ENCODE measurements at regions not wholly inside any gene's neighbourhood (a gene's known extent, or its start where the extent isn't known, plus 50 kb on each side); places are given as distances from the start of the nearest gene placed in this dataset.

DNA sequence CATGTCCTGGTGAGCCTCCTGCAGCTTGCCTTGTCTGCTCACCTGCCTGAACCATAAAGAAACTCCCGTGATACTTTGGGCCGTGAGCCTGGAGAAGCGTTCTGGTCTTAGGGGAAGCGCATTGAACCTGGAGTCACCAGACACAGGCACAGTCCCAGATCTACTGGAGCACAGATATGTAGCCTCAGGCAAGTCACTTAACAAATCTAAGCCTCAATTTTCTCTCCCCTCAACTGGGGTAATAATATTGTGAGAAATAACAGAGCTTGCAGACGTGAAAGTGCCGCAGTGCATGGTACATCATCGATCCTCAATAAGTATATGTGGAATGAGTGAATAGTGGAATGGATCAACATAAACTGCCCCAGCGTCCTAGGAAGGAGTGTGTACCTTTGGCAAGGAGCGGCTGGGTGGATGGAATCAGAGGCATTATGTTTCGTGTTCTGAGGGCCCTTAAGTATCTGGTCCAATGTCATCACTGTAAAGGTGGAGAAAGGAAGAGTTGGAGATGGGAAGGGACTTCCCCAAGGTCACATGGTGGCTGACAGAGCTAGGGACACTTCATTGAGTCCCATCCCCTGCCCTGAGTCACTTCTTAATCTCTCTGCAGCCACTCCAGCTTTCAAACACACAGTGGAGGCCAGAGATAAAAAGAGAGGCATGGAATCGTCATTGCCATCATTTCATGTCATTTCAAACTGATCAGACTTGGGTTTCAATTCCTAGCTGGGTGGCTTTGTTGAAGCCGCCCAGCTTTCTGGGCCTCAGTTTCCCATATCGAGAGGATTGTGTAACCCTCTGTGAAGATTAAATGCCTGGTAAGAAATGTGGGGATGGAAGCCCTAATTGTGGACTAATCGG, 172.4 kb downstream of the DDX1 start:
- Histone ChIP-seq H4K20me1 (ENCODE audit: insufficient read depth, low read length) (no peaks in the 10 kb centered on the region), H3K4me3 (ENCODE audit: insufficient read depth, low read depth, low read length) (no peak overlapping the region), H3K9me3 (ENCODE audit: insufficient read depth, low read depth, low read length) (no peaks in the 10 kb centered on the region), H3K36me3 (ENCODE audit: insufficient read depth, low read length) (no peaks in the 10 kb centered on the region), H3K9ac (ENCODE audit: low read length) (no peak overlapping the region), H3K27ac (ENCODE audit: low read depth, low read length) (no peak overlapping the region), H3K79me2 (ENCODE audit: insufficient read depth, low read length) (no peaks in the 10 kb centered on the region), H3K27me3 (ENCODE audit: insufficient read depth, low read length) (no peaks in the 10 kb centered on the region), H3K4me1 (ENCODE audit: insufficient read depth, low read length) (no peaks in the 10 kb centered on the region), H3K4me2 (ENCODE audit: low read length) (no peak overlapping the region), H2AFZ (ENCODE audit: low read depth, low read length) (no peak overlapping the region)
- FAIRE-seq (no peak), DNase-seq (ENCODE audit: low read depth) (no peak)
- Mint-ChIP-seq H3K27ac (ENCODE audit: unreplicated experiment) (no peak overlapping the region), H3K27me3 (ENCODE audit: low read depth, unreplicated experiment) (peaks cover 22% of the 10 kb centered on the region), H3K9me3 (ENCODE audit: unreplicated experiment) (peaks cover 9% of the 10 kb centered on the region), H3K4me1 (ENCODE audit: low read depth, unreplicated experiment) (peaks cover 7% of the 10 kb centered on the region), H3K4me3 (ENCODE audit: unreplicated experiment) (no peak overlapping the region), H3K36me3 (ENCODE audit: low read depth, unreplicated experiment) (no peaks in the 10 kb centered on the region)
- TF ChIP-seq, protein P1, sequence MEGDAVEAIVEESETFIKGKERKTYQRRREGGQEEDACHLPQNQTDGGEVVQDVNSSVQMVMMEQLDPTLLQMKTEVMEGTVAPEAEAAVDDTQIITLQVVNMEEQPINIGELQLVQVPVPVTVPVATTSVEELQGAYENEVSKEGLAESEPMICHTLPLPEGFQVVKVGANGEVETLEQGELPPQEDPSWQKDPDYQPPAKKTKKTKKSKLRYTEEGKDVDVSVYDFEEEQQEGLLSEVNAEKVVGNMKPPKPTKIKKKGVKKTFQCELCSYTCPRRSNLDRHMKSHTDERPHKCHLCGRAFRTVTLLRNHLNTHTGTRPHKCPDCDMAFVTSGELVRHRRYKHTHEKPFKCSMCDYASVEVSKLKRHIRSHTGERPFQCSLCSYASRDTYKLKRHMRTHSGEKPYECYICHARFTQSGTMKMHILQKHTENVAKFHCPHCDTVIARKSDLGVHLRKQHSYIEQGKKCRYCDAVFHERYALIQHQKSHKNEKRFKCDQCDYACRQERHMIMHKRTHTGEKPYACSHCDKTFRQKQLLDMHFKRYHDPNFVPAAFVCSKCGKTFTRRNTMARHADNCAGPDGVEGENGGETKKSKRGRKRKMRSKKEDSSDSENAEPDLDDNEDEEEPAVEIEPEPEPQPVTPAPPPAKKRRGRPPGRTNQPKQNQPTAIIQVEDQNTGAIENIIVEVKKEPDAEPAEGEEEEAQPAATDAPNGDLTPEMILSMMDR (IDR thresholded peaks at IDR 0.05; ENCODE audit: insufficient read depth, low read depth, low read length), result no peak
- TF ChIP-seq EZH2 (IDR thresholded peaks at IDR 0.05; ENCODE audit: insufficient read depth, low read length), result no peak

DNA sequence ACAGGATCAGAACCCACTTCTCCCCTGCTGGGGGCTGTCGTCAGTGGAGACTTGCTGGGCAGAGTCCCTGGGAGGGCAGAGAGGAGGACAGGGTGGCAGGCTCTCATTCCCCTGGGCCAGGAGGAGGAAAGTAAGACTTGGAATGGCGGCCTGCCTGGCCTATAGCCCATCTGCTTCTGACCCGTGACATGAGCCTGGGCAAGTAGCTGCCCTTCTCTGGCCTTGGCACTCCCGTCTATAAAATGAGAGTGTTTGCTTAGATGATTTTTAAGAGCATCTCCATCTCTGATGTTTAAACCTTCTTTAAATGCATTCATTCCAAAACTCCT, 173.0 kb downstream of the DDX1 start:
- Histone ChIP-seq H3K4me2 (ENCODE audit: low read length) (no peak overlapping the region), H3K27me3 (ENCODE audit: insufficient read depth, low read length) (no peaks in the 10 kb centered on the region), H4K20me1 (ENCODE audit: insufficient read depth, low read length) (no peaks in the 10 kb centered on the region), H3K27ac (ENCODE audit: low read depth, low read length) (no peak overlapping the region), H2AFZ (ENCODE audit: low read depth, low read length) (no peak overlapping the region), H3K4me1 (ENCODE audit: insufficient read depth, low read length) (no peaks in the 10 kb centered on the region), H3K4me3 (ENCODE audit: insufficient read depth, low read depth, low read length) (no peak overlapping the region), H3K79me2 (ENCODE audit: insufficient read depth, low read length) (no peaks in the 10 kb centered on the region), H3K9me3 (ENCODE audit: insufficient read depth, low read depth, low read length) (no peaks in the 10 kb centered on the region), H3K36me3 (ENCODE audit: insufficient read depth, low read length) (no peaks in the 10 kb centered on the region), H3K9ac (ENCODE audit: low read length) (no peak overlapping the region)
- DNase-seq (ENCODE audit: low read depth) (no peak), FAIRE-seq (no peak)
- no peak for TF ChIP-seq EZH2 (IDR thresholded peaks at IDR 0.05; ENCODE audit: insufficient read depth, low read length)
- TF ChIP-seq, protein P1 (IDR thresholded peaks at IDR 0.05; ENCODE audit: insufficient read depth, low read depth, low read length), result no peak
- Mint-ChIP-seq H3K4me3 (ENCODE audit: unreplicated experiment) (no peak overlapping the region), H3K27ac (ENCODE audit: unreplicated experiment) (no peak overlapping the region), H3K36me3 (ENCODE audit: low read depth, unreplicated experiment) (no peaks in the 10 kb centered on the region), H3K4me1 (ENCODE audit: low read depth, unreplicated experiment) (peaks cover 7% of the 10 kb centered on the region), H3K9me3 (ENCODE audit: unreplicated experiment) (peaks cover 9% of the 10 kb centered on the region), H3K27me3 (ENCODE audit: low read depth, unreplicated experiment) (peaks cover 22% of the 10 kb centered on the region)

DNA sequence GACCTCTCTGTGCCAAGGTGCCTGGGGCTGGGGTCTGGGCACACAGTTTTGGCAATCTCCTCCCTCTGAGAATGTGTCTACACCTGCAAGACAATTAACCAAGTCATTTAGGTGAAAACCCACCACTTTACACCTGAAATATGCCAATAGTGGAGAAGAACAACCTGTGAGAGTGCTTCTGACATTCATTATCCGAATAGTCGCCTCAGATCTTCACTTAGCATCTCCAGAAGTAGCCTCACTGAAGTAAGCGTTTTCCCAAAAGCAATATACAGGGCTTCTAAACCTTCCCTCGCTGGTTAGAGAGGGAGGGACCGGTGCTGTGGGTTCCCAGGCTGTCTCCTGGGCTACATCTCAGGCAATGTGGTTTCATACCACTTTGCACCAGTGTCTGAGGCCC, 173.5 kb downstream of the DDX1 start:
- H4K20me1 ChIP-seq (ENCODE audit: insufficient read depth, low read length), result no peaks in the 10 kb centered on the region
- H3K4me3 ChIP-seq (ENCODE audit: insufficient read depth, low read depth, low read length), result no peak overlapping the region
- no peak overlapping the region for H2AFZ ChIP-seq (ENCODE audit: low read depth, low read length)
- no peaks in the 10 kb centered on the region for H3K79me2 ChIP-seq (ENCODE audit: insufficient read depth, low read length)
- H3K4me2 ChIP-seq (ENCODE audit: low read length), result no peak overlapping the region
- Mint-ChIP-seq H3K27ac (ENCODE audit: unreplicated experiment) (no peak overlapping the region), H3K4me3 (ENCODE audit: unreplicated experiment) (no peak overlapping the region), H3K36me3 (ENCODE audit: low read depth, unreplicated experiment) (no peaks in the 10 kb centered on the region), H3K27me3 (ENCODE audit: low read depth, unreplicated experiment) (peaks cover 22% of the 10 kb centered on the region), H3K9me3 (ENCODE audit: unreplicated experiment) (peaks cover 9% of the 10 kb centered on the region), H3K4me1 (ENCODE audit: low read depth, unreplicated experiment) (peaks cover 7% of the 10 kb centered on the region)
- no peak overlapping the region for H3K27ac ChIP-seq (ENCODE audit: low read depth, low read length)
- no peaks in the 10 kb centered on the region for H3K4me1 ChIP-seq (ENCODE audit: insufficient read depth, low read length)
- no peaks in the 10 kb centered on the region for H3K27me3 ChIP-seq (ENCODE audit: insufficient read depth, low read length)
- no peaks in the 10 kb centered on the region for H3K36me3 ChIP-seq (ENCODE audit: insufficient read depth, low read length)
- FAIRE-seq (no peak), DNase-seq (ENCODE audit: low read depth) (no peak)
- H3K9me3 ChIP-seq (ENCODE audit: insufficient read depth, low read depth, low read length), result no peaks in the 10 kb centered on the region
- TF ChIP-seq, protein P1 (IDR thresholded peaks at IDR 0.05; ENCODE audit: insufficient read depth, low read depth, low read length), result no peak
- TF ChIP-seq EZH2 (IDR thresholded peaks at IDR 0.05; ENCODE audit: insufficient read depth, low read length), result no peak
- no peak overlapping the region for H3K9ac ChIP-seq (ENCODE audit: low read length)

Measured in astrocyte (in vitro differentiated cells and primary cell).